Body of pancreas (tissue), 4 donors: ENCODE measurements at regions not wholly inside any gene's neighbourhood (a gene's known extent, or its start where the extent isn't known, plus 50 kb on each side); places are given as distances from the start of the nearest gene placed in this dataset.

Experiments
- CTCF ChIP-seq, 7 experiments: fragments of 450-650 bp in 4 of 7; fragments of 200-600 bp in 3 of 7; sonication (generic) in 3 of 7; IDR thresholded peaks; one replicate each; pipeline ENCODE4 v1.5.1; 2016 to 2019; ENCODE audit warnings: antibody characterized with exemption in 7 of 7
- POLR2A ChIP-seq, 3 donors: fragments of 450-650 bp; IDR thresholded peaks; one replicate each; pipeline ENCODE4 v1.6.1; 2016; ENCODE audit warnings: antibody characterized with exemption in 3 of 3, mild to moderate bottlenecking in 2 of 3

DNA sequence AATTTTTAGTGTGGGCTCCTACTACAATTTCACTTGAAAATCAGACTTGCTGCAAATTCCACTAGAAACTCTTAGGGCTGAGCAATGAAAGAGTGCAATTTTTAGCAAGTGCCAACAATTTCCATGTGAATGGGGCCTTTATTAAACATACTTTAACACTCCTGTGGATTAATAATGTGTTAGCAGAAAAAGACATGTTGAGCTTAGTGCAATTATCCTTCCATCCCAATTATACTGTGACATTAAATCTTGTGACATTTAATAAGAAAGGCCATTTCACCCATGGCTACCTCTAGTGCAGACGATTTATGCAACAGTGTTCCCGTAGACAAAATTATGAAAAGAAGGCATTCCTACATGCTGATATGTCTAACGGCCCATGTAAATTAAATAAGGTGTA is 639.7 kb downstream of the STK39 start:
- TF ChIP-seq CTCF (IDR thresholded peaks at IDR 0.05) (no peak), POLR2A (IDR thresholded peaks at IDR 0.05) (no peak)
